ENCODE measurements at regions not wholly inside any gene's neighbourhood (a gene's known extent, or its start where the extent isn't known, plus 50 kb on each side); places are given as distances from the start of the nearest gene placed in this dataset.

GRCh38 chr4:149203256-149204001 is 612.2 kb downstream of the IQCM start:
- TF ChIP-seq CTCF (IDR thresholded peaks at IDR 0.05; ENCODE audit: low read depth, low read length) (no peak), EZH2phosphoT487 (IDR thresholded peaks at IDR 0.05; ENCODE audit: low read depth) (no peak)

Data from OCI-LY3 (cell line).